ENCODE measurements at regions not wholly inside any gene's neighbourhood (a gene's known extent, or its start where the extent isn't known, plus 50 kb on each side); places are given as distances from the start of the nearest gene placed in this dataset.

- DNase-seq (ENCODE audit: low read depth, low spot score) = no peak
These were observed 1049.4 kb upstream of the EEF2KMT start for GRCh38 chr16:6146874-6147425.

GRCh38 chr16:6146356-6146755 lies 1048.8 kb upstream of the EEF2KMT start:
- DNase-seq (ENCODE audit: low read depth, low spot score) = no peak

DNA sequence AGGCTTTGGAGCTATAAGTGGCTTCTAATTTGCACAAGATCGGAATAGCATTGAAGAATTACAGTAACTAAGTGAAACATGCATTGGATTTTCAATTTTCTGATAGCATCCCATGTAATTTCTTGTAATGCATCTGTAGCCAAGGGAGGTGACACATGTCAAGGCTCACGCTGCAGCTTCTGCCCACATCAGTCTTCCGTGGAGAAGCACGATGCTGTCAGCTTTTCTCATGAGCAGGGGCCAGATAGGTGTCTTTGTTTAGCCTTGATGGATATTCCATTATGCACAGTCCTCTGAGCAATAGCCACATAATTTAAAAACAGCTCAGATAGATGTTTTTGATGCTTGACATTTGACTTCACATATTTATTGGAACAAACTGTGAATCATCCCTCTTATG lies 1046.9 kb upstream of the EEF2KMT start:
- DNase-seq (ENCODE audit: low read depth, low spot score) = no peak

- no peak for DNase-seq (ENCODE audit: low read depth, low spot score)
These were observed 1045.4 kb upstream of the EEF2KMT start for GRCh38 chr16:6143020-6143419.

- DNase-seq (ENCODE audit: low read depth, low spot score) = no peak
These were observed 1035.5 kb upstream of the EEF2KMT start for GRCh38 chr16:6133009-6133557.

DNA sequence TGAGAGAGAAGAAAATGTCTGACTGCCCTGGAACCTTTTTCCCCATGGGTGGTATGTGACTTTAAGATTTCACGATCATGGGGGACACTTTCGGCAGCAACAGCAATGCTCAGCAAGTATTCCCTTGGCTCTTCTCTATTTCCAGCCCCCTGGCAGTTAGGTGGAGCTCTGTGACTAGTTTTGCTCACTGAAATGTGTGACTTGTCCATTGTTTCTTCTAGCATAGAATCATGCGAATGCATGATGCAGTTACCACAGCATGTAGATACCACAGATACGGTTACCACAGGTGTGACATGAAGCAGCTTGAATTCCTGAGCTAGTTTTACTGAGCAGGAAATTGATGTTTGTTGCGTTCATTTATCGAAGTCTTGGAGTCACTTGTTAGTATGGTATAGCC lies 1034.5 kb upstream of the EEF2KMT start:
- no peak for DNase-seq (ENCODE audit: low read depth, low spot score)

- DNase-seq (ENCODE audit: low read depth, low spot score) = no peak
These were observed 1034.0 kb upstream of the EEF2KMT start for GRCh38 chr16:6131526-6132050.

- no peak for DNase-seq (ENCODE audit: low read depth, low spot score)
These were observed 1028.1 kb upstream of the EEF2KMT start for GRCh38 chr16:6125483-6126259.

DNA sequence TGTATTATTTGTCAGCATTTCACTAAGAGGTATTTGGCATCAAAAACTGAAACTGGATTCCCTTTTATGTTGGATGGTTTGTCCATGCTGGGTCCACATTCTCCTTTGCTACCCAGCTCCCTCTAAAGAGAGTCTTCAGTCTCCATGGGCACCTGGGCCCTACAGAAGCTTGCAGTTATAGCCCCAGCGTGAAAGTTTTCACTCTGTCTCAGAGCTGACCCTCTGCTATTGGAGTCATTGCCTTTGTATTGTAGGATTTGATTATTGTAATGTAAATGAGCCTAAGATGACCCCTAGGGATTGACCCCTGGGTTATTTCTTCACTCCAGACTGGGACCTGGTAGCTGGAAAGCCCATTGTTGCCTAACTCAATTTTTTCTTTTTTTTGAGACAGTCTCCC lies 1026.5 kb upstream of the EEF2KMT start:
- DNase-seq (ENCODE audit: low read depth, low spot score) = no peak

GRCh38 chr16:6122401-6122800 lies 1024.8 kb upstream of the EEF2KMT start:
- DNase-seq (ENCODE audit: low read depth, low spot score) = no peak

DNA sequence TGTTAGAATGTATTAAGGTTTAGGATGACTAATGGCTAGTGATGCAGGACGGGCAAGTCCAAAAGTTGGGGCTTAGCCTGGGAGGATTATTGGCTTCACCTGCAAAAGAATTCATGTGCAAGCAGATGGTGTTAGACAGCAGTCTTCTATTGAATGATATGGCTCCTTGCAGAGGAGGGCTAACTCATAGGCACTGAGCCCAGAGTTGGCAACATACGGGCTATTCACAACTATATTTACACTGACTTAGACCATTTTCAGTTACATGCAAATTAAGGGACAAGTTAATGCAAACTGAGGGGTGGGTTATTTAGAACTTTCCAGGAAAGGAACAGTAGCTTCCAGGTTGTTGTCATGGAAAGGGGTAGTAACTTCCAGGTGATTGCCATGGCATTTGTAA lies 1017.1 kb upstream of the EEF2KMT start:
- no peak for DNase-seq (ENCODE audit: low read depth, low spot score)

DNA sequence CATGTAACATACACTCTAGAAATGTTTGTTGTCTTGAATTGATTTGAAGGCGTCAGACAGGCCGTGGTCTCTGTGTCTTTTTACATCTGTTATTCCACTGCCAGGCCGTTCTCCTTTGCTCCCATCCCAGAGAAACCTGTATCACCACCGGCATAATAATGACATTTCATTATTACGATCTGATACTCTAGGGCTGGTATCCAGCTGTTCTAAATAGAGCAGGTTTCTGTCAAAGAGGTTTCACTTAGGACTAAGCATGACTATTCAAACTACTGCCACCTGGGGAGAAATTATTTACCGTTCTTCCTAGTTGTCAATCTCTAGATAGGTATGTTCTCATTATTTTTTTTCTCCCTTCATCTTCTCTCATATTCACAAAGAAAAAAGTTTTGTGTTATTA lies 1016.2 kb upstream of the EEF2KMT start:
- no peak for DNase-seq (ENCODE audit: low read depth, low spot score)

DNA sequence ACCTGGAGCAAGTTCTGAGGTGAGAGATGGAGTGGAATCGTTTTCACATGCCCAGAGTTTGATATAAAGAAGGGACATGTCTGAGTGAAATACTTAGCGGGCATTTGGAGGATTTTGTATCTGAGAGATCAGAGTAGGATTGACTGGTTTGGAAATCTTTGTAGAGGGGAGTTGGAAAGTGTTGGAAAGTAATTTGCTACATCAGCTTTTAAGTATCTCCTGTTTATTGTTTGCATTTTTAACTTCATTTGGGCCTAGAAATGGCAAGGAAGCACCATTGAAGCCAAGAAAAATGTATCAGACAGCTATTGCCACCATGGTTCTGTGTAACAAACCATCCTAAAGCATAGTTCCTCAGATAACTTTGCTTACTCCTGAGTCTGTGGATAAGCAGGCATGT lies 1015.1 kb upstream of the EEF2KMT start:
- DNase-seq (ENCODE audit: low read depth, low spot score) = no peak

DNA sequence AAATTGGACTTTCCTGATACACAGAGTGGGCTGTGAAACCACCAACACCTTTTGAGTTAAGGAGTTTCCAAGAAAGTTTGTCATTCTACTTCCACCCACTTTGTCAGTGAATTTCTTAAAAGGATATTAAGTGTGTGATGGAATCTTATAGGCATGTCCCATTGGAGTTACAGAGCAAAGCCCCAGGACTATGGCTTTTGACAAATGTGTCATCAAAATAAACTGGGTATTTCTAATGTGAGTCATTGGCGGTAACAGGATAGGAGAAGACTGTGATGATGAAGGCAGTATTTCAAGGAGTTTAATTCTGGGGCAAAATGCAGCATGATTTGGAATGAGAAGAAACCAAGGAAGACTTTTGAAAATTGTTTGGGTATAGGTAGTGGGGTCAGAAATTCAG lies 1013.8 kb upstream of the EEF2KMT start:
- DNase-seq (ENCODE audit: low read depth, low spot score) = no peak

- DNase-seq (ENCODE audit: low read depth, low spot score) = no peak
These were observed 1012.8 kb upstream of the EEF2KMT start for GRCh38 chr16:6110346-6110745.

- DNase-seq (ENCODE audit: low read depth, low spot score) = no peak
These were observed 1008.5 kb upstream of the EEF2KMT start for GRCh38 chr16:6106061-6106460.

DNA sequence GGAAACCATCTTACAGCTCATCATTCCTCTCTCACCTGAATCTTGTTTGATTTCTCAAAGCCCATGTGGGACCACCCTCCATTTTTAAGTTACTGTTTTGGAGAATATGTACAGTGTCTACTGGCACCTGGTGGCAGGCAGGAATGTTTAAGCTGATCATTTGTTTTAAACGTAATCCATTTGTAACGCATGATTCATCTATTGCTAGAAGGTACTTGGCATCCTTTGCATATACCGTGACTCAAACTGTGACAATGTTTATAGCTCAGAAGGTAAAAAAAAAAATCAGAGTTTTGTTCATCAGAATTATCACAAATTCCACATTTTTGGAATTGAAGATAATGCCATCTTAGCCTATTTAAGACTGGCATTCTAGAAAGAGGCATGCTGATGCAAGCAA lies 1007.5 kb upstream of the EEF2KMT start:
- no peak for DNase-seq (ENCODE audit: low read depth, low spot score)

DNA sequence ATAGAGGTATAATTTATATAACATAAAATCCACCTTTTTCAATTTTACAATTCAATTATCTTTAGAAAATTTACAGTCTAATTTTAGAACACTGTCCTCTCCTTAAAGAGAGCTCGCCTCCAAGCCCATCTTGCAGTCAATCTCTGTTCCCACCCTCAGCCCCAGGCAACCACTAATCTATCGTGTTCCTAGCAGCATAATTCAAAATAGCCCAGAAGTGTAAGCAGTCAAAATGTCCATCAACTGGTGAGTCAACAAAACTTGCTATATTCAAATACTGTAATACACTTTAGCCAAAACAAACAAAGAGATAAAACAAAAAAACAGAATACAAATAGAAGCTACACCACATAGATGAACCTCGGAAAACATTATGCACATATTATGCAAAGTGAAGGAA lies 1006.8 kb upstream of the EEF2KMT start:
- no peak for DNase-seq (ENCODE audit: low read depth, low spot score)

GRCh38 chr16:6103561-6103960 lies 1006.0 kb upstream of the EEF2KMT start:
- DNase-seq (ENCODE audit: low read depth, low spot score) = no peak

DNA sequence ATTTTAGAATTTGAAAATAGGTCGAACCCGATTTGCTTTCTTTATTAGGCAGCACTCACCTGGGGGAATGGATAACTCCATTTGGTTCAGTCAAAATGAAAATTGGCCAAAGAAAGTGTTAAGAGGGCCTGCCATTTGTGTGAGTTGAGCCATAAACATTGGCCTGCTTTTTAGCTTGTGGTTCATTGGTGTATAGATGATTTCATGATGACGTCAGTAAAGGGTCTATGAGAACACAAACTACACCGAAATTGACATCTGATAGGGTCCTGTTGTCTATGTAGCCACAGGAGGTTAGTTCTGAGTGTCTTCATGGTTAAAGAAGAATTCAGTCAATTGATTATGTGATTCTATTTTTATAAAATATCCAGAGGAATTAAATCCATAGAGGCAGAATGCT lies 1001.5 kb upstream of the EEF2KMT start:
- no peak for DNase-seq (ENCODE audit: low read depth, low spot score)

DNA sequence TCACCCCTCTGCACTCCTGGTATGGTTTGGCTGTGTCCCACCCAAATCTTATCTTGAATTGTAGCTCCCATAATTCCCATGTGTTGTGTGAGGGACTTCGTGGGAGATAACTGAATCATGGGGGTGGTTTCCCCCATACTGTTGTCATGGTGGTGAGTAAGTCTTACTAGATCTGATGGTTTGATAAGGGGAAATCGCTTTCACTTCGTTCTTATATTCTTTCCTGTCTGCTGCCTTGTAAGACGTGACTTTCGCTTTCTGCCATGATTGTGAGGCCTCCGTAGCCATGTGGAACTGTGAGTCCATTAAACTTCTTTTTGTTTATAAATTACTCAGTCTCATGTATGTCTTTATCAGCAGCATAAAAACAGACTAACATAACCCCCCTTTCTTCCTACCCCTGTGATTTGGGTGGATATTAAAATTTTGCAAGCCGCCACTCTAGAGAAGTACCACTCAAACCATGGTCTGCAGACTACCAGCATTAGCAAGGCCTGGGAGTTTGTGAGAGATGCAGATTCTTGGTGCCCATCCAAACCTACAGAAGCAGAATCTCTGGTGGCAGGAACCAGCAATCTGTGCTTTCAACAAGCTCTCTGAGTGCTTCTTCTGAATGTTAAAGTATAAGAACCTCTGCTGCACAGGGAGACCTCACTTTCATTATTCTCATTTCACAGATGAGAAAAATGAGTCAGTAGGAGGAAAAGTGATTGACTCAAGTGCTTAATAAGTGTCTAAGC lies 999.5 kb upstream of the EEF2KMT start:
- no peak for DNase-seq (ENCODE audit: low read depth, low spot score)

DNA sequence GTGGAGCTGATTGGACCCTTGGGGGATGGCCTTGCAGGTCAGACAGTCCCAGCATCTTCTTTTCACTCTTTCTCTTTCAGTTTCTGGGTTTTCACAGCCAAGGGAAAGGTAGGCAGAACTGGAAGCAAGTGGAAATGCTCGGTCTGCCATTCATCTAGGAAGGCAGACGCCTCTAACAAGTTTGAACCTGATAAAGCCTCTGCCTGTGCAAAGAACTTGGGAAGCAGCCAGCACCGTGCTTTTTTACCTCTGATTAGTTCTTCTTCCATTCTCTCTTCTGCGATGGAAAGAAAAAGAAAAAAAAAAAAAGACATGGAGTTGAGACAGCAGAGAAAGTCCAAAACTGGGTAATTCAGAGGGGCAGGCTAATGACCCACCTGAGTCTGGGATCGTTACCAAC lies 997.8 kb upstream of the EEF2KMT start:
- DNase-seq (ENCODE audit: low read depth, low spot score) = no peak

Data from activated naive CD8-positive, alpha-beta T cell treated with anti-CD3 and anti-CD28 coated beads, Interleukin-2, amount 50 U/mL, for 16 hours (primary cell).